ENCODE measurements at regions not wholly inside any gene's neighbourhood (a gene's known extent, or its start where the extent isn't known, plus 50 kb on each side); places are given as distances from the start of the nearest gene placed in this dataset.

GRCh38 chr6:140594806-140595128, 1220.3 kb upstream of the CITED2 start:
- no peak for DNase-seq (ENCODE audit: low read depth)

GRCh38 chr6:140592877-140593276, 1218.4 kb upstream of the CITED2 start:
- DNase-seq (ENCODE audit: low read depth), result no peak

- no peak for DNase-seq (ENCODE audit: low read depth)
These were observed 1216.2 kb upstream of the CITED2 start for GRCh38 chr6:140590641-140591040.

- DNase-seq (ENCODE audit: low read depth), result no peak
These were observed 1212.1 kb upstream of the CITED2 start for GRCh38 chr6:140586426-140587061.

- no peak for DNase-seq (ENCODE audit: low read depth)
These were observed 1207.2 kb upstream of the CITED2 start for GRCh38 chr6:140581601-140582000.

GRCh38 chr6:140579918-140580317, 1205.5 kb upstream of the CITED2 start:
- no peak for DNase-seq (ENCODE audit: low read depth)

- no peak for DNase-seq (ENCODE audit: low read depth)
These were observed 1201.6 kb upstream of the CITED2 start for GRCh38 chr6:140576004-140576555.

- DNase-seq (ENCODE audit: low read depth), result no peak
These were observed 1198.4 kb upstream of the CITED2 start for GRCh38 chr6:140572867-140573266.

GRCh38 chr6:140572129-140572528, 1197.7 kb upstream of the CITED2 start:
- DNase-seq (ENCODE audit: low read depth), result no peak

- DNase-seq (ENCODE audit: low read depth), result no peak
These were observed 1196.7 kb upstream of the CITED2 start for GRCh38 chr6:140571145-140571544.

- DNase-seq (ENCODE audit: low read depth), result no peak
These were observed 1193.0 kb upstream of the CITED2 start for GRCh38 chr6:140567466-140567865.

- no peak for DNase-seq (ENCODE audit: low read depth)
These were observed 1192.4 kb upstream of the CITED2 start for GRCh38 chr6:140566781-140567277.

- DNase-seq (ENCODE audit: low read depth), result no peak
These were observed 1189.3 kb upstream of the CITED2 start for GRCh38 chr6:140563728-140564127.

GRCh38 chr6:140561701-140562100, 1187.3 kb upstream of the CITED2 start:
- no peak for DNase-seq (ENCODE audit: low read depth)

GRCh38 chr6:140560671-140561070, 1186.2 kb upstream of the CITED2 start:
- DNase-seq (ENCODE audit: low read depth), result no peak

- DNase-seq (ENCODE audit: low read depth), result no peak
These were observed 1185.0 kb upstream of the CITED2 start for GRCh38 chr6:140559458-140559857.

- no peak for DNase-seq (ENCODE audit: low read depth)
These were observed 1180.0 kb upstream of the CITED2 start for GRCh38 chr6:140554421-140554820.

GRCh38 chr6:140548366-140548765, 1173.9 kb upstream of the CITED2 start:
- no peak for DNase-seq (ENCODE audit: low read depth)

GRCh38 chr6:140546640-140547039, 1172.2 kb upstream of the CITED2 start:
- DNase-seq (ENCODE audit: low read depth), result no peak

GRCh38 chr6:140544431-140544830, 1170.0 kb upstream of the CITED2 start:
- no peak for DNase-seq (ENCODE audit: low read depth)

- no peak for DNase-seq (ENCODE audit: low read depth)
These were observed 1168.4 kb upstream of the CITED2 start for GRCh38 chr6:140542863-140543262.

- no peak for DNase-seq (ENCODE audit: low read depth)
These were observed 1166.8 kb upstream of the CITED2 start for GRCh38 chr6:140541288-140541687.

- no peak for DNase-seq (ENCODE audit: low read depth)
These were observed 1166.3 kb upstream of the CITED2 start for GRCh38 chr6:140540743-140541142.

GRCh38 chr6:140538926-140539325, 1164.5 kb upstream of the CITED2 start:
- no peak for DNase-seq (ENCODE audit: low read depth)
